GM23338 (cell line): ENCODE measurements at regions not wholly inside any gene's neighbourhood (a gene's known extent, or its start where the extent isn't known, plus 50 kb on each side); places are given as distances from the start of the nearest gene placed in this dataset.

Experiments
- ATAC-seq: fragments of 200-7000 bp; cut with Tn5 transposase; 3 replicates; pipeline ENCODE4 v1.9.1; 2020
- DNase-seq: peaks from one replicate; pipeline ENCODE4 v3.0.0-alpha.2; 2015; ENCODE audit warnings: low spot score
- H2AFZ ChIP-seq: fragments of 200-600 bp; sonication (generic); 2 replicates; pipeline ENCODE4 v1.8.0; 2016; ENCODE audit warnings: antibody characterized with exemption, mild to moderate bottlenecking, moderate library complexity
- H3F3A ChIP-seq: fragments of 200-600 bp; sonication (generic); replicated peaks from 2 replicates; pipeline ENCODE4 v1.8.0; 2017; ENCODE audit warnings: antibody characterized with exemption, mixed run types, low read depth
- H3K27ac ChIP-seq: fragments of 200-600 bp; sonication (generic); 2 replicates; pipeline ENCODE4 v1.6.1; 2016; ENCODE audit warnings: low read depth
- H3K27me3 ChIP-seq: fragments of 200-600 bp; sonication (generic); 2 replicates; pipeline ENCODE4 v1.8.0; 2016; ENCODE audit warnings: mild to moderate bottlenecking, mixed run types, moderate library complexity; ENCODE audit not compliant: insufficient read depth
- H3K36me3 ChIP-seq: fragments of 200-600 bp; sonication (generic); 2 replicates; pipeline ENCODE4 v1.8.0; 2016; ENCODE audit warnings: mild to moderate bottlenecking; ENCODE audit not compliant: insufficient read depth
- H3K4me1 ChIP-seq: fragments of 200-600 bp; sonication (generic); 2 replicates; pipeline ENCODE4 v1.8.0; 2016; ENCODE audit warnings: mild to moderate bottlenecking, moderate library complexity; ENCODE audit not compliant: insufficient read depth
- H3K4me2 ChIP-seq: fragments of 200-600 bp; sonication (generic); 2 replicates; pipeline ENCODE4 v1.7.1; 2017; ENCODE audit warnings: mixed run types
- H3K4me3 ChIP-seq: fragments of 200-600 bp; sonication (generic); 2 replicates; pipeline ENCODE4 v1.6.1; 2016; ENCODE audit warnings: mixed run types
- H3K79me2 ChIP-seq: fragments of 200-600 bp; sonication (generic); replicated peaks from 2 replicates; pipeline ENCODE4 v1.8.0; 2017; ENCODE audit warnings: mild to moderate bottlenecking; ENCODE audit not compliant: insufficient read depth
- H3K9me2 ChIP-seq: fragments of 200-600 bp; sonication (generic); 2 replicates; pipeline ENCODE4 v1.8.0; 2017; ENCODE audit not compliant: insufficient read depth
- H4K20me1 ChIP-seq: fragments of 200-600 bp; sonication (generic); replicated peaks from 2 replicates; pipeline ENCODE4 v1.8.0; 2017; ENCODE audit warnings: mild to moderate bottlenecking; ENCODE audit not compliant: insufficient read depth
- H3K27ac Mint-ChIP-seq: 2 replicates; pipeline ENCODE4 v1.8.0; 2020; ENCODE audit warnings: inconsistent platforms, mild to moderate bottlenecking, moderate library complexity, mixed read lengths
- H3K27me3 Mint-ChIP-seq: 3 replicates; pipeline ENCODE4 v1.8.0; 2022; ENCODE audit warnings: low read depth, mild to moderate bottlenecking, moderate library complexity, mixed read lengths, inconsistent platforms; ENCODE audit not compliant: insufficient read depth, poor library complexity
- H3K36me3 Mint-ChIP-seq: 3 replicates; pipeline ENCODE4 v1.8.0; 2021; ENCODE audit warnings: low read depth, mild to moderate bottlenecking, inconsistent platforms, moderate library complexity, mixed read lengths
- H3K4me1 Mint-ChIP-seq: 3 replicates; pipeline ENCODE4 v1.8.0; 2020; ENCODE audit warnings: mild to moderate bottlenecking, inconsistent platforms, mixed read lengths
- H3K4me3 Mint-ChIP-seq: 3 replicates; pipeline ENCODE4 v1.8.0; 2021; ENCODE audit warnings: moderate library complexity, mild to moderate bottlenecking, inconsistent platforms, mixed read lengths
- H3K9me3 Mint-ChIP-seq: 3 replicates; pipeline ENCODE4 v1.8.0; 2020; ENCODE audit warnings: moderate library complexity, mild to moderate bottlenecking, inconsistent platforms, mixed read lengths
- ETS1 ChIP-seq: IDR thresholded peaks from 2 replicates; pipeline ENCODE4 v1.6.1; 2016; ENCODE audit warnings: antibody characterized with exemption
- REST ChIP-seq: IDR thresholded peaks from one replicate; pipeline ENCODE4 v1.6.1; 2018; ENCODE audit warnings: antibody characterized with exemption; ENCODE audit not compliant: unreplicated experiment
- STAT1 ChIP-seq: IDR thresholded peaks from one replicate; pipeline ENCODE4 v1.6.1; 2016; ENCODE audit warnings: antibody characterized with exemption; ENCODE audit not compliant: unreplicated experiment
- ZNF114 ChIP-seq: fragments of 250-450 bp; sonication (Bioruptor Pico); IDR thresholded peaks from 2 replicates; pipeline ENCODE4 v1.5.0; 2020; ENCODE audit warnings: mild to moderate bottlenecking, moderate library complexity
- ZNF462 ChIP-seq: fragments of 250-450 bp; sonication (Bioruptor Pico); IDR thresholded peaks from 2 replicates; pipeline ENCODE4 v1.5.0; 2020; ENCODE audit warnings: mild to moderate bottlenecking, moderate library complexity

GRCh38 chr15:70210528-70210927 is 112.8 kb upstream of the TLE3 start (continued):
- TF ChIP-seq ZNF462 (CRISPR knock-in tag): no peak
- TF ChIP-seq REST: no peak

GRCh38 chr15:70210076-70210475 is 112.4 kb upstream of the TLE3 start:
- no peaks in the 10 kb centered on the region for H3K27me3 ChIP-seq
- H2AFZ ChIP-seq: no peak overlapping the region
- Mint-ChIP-seq H3K4me3 (no peak overlapping the region), H3K4me1 (peaks cover 17% of the 10 kb centered on the region), H3K36me3 (no peaks in the 10 kb centered on the region), H3K27ac (no peak overlapping the region), H3K9me3 (no peaks in the 10 kb centered on the region; the same call in 2 of the 3 replicates), H3K27me3 (peaks cover 5% of the 10 kb centered on the region)
- H3F3A ChIP-seq: no peaks in the 10 kb centered on the region
- no peak overlapping the region for H3K27ac ChIP-seq
- no peaks in the 10 kb centered on the region for H3K9me2 ChIP-seq
- no peaks in the 10 kb centered on the region for H4K20me1 ChIP-seq
- ATAC-seq: no peak
- TF ChIP-seq ZNF114 (CRISPR knock-in tag) (no peak), ZNF462 (CRISPR knock-in tag) (no peak), ETS1 (no peak), STAT1 (no peak)
- no peak overlapping the region for H3K4me3 ChIP-seq
- no peaks in the 10 kb centered on the region for H3K36me3 ChIP-seq
- no peaks in the 10 kb centered on the region for H3K4me1 ChIP-seq
- H3K4me2 ChIP-seq: no peak overlapping the region
- DNase-seq: no peak
- no peaks in the 10 kb centered on the region for H3K79me2 ChIP-seq
